GM23248 (cell line): ENCODE measurements at regions not wholly inside any gene's neighbourhood (a gene's known extent, or its start where the extent isn't known, plus 50 kb on each side); places are given as distances from the start of the nearest gene placed in this dataset.

Experiments used
- EZH2 ChIP-seq: fragments of 200-600 bp; sonication (generic); IDR thresholded peaks from 2 replicates; pipeline ENCODE4 v1.6.1; 2018; ENCODE audit warnings: antibody characterized with exemption, mild to moderate bottlenecking; ENCODE audit not compliant: insufficient read depth, poor library complexity, severe bottlenecking
- EZH2phosphoT487 ChIP-seq: fragments of 200-600 bp; sonication (generic); IDR thresholded peaks from 2 replicates; pipeline ENCODE4 v1.6.1; 2018; ENCODE audit warnings: antibody characterized with exemption, moderate library complexity, mild to moderate bottlenecking, low read depth; ENCODE audit not compliant: insufficient read depth

GRCh38 chr4:107182347-107182746 lies 146.2 kb upstream of the DKK2 start:
- TF ChIP-seq EZH2 (no peak), EZH2phosphoT487 (no peak)
